KMS-11 (cell line): ENCODE measurements at regions not wholly inside any gene's neighbourhood (a gene's known extent, or its start where the extent isn't known, plus 50 kb on each side); places are given as distances from the start of the nearest gene placed in this dataset.
"Not testable (repeated sequence)": the region's sequence is repeated elsewhere in the genome, so short reads cannot be mapped to it uniquely, and the experiment has no call there.

Experiments used
- H2AFZ ChIP-seq: fragments of 200-600 bp; sonication (generic); 2 replicates; pipeline ENCODE4 v1.6.1; 2016; ENCODE audit warnings: antibody characterized with exemption, mixed run types, low read depth
- H3K27ac ChIP-seq: fragments of 200-600 bp; sonication (generic); 2 replicates; pipeline ENCODE4 v1.6.1; 2016; ENCODE audit warnings: mild to moderate bottlenecking, mixed run types
- H3K27me3 ChIP-seq: fragments of 200-600 bp; sonication (generic); 2 replicates; pipeline ENCODE4 v1.6.1; 2017; ENCODE audit warnings: mild to moderate bottlenecking, low read depth, mixed run types, moderate library complexity; ENCODE audit not compliant: insufficient read depth
- H3K36me3 ChIP-seq: fragments of 200-600 bp; sonication (generic); 2 replicates; pipeline ENCODE4 v1.6.1; 2017; ENCODE audit warnings: mild to moderate bottlenecking, mixed run types; ENCODE audit not compliant: insufficient read depth
- H3K4me1 ChIP-seq: fragments of 200-600 bp; sonication (generic); 2 replicates; pipeline ENCODE4 v1.6.1; 2016; ENCODE audit warnings: mild to moderate bottlenecking, low read depth, mixed run types; ENCODE audit not compliant: poor library complexity, severe bottlenecking
- H3K4me2 ChIP-seq: fragments of 200-600 bp; sonication (generic); 2 replicates; pipeline ENCODE4 v1.7.0; 2016; ENCODE audit warnings: mild to moderate bottlenecking, mixed run types
- H3K4me3 ChIP-seq: fragments of 200-600 bp; sonication (generic); IDR thresholded peaks from 2 replicates; pipeline ENCODE4 v1.6.1; 2017; ENCODE audit warnings: low read depth, low read length, mixed read lengths; ENCODE audit not compliant: insufficient read depth
- H3K79me2 ChIP-seq: fragments of 200-600 bp; sonication (generic); 2 replicates; pipeline ENCODE4 v1.6.1; 2016; ENCODE audit warnings: low read depth, mixed run types; ENCODE audit not compliant: insufficient read depth
- H3K9ac ChIP-seq: fragments of 200-600 bp; sonication (generic); 2 replicates; pipeline ENCODE4 v1.6.1; 2016; ENCODE audit warnings: mild to moderate bottlenecking, mixed run types
- H4K20me1 ChIP-seq: fragments of 200-600 bp; sonication (generic); 2 replicates; pipeline ENCODE4 v1.6.1; 2016; ENCODE audit warnings: mild to moderate bottlenecking, mixed run types; ENCODE audit not compliant: insufficient read depth
- TF ChIP-seq, protein P1 (sequence below): fragments of 200-600 bp; sonication (generic); conservative IDR thresholded peaks from 2 replicates; pipeline ENCODE4 v1.6.1; 2017; ENCODE audit warnings: low read depth, mild to moderate bottlenecking, antibody characterized with exemption, low read length, moderate library complexity, mixed read lengths

DNA sequence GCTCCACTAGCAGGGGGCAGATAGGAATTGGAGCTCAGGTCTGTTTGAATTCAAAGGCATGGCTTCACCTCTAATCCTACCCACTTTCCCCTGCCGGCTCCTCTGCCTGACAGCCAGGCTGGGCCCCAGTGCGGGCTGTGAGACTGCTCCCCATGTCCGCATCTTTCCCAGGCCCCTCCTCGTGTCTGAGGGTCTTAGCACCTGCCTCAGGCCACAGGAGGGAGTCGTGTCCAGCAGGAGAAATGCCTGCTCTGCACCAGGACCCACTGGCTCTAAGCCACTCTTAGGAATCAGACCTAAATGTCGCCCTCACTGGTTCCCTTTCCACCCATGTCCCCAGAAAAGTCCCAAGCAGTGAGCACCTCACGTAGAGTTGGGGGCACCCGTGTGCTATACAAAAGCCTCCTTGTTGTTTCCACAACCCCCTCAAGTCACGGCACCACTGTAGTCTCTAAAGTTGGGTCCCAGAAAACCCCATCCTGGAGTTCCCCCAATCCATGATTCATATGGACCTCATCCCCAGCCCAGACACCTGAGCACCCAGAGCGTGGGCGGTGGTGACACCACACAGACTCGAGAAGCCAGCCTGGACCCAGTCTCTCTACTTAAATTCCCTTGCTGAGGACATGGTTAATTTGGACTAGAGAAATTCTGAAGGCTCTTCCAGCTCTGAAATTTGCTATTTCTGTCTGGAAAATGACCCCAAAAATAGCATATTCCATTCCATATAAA is 466.4 kb upstream of the ZMIZ1 start:
- Histone ChIP-seq H3K36me3 (no peaks in the 10 kb centered on the region), H3K4me1 (no peaks in the 10 kb centered on the region), H3K27me3 (no peaks in the 10 kb centered on the region), H3K27ac (no peak overlapping the region), H3K4me2 (no peak overlapping the region), H2AFZ (no peak overlapping the region), H3K4me3 (no peak overlapping the region), H3K9ac (no peak overlapping the region), H4K20me1 (no peaks in the 10 kb centered on the region), H3K79me2 (no peaks in the 10 kb centered on the region)
- TF ChIP-seq, protein P1, sequence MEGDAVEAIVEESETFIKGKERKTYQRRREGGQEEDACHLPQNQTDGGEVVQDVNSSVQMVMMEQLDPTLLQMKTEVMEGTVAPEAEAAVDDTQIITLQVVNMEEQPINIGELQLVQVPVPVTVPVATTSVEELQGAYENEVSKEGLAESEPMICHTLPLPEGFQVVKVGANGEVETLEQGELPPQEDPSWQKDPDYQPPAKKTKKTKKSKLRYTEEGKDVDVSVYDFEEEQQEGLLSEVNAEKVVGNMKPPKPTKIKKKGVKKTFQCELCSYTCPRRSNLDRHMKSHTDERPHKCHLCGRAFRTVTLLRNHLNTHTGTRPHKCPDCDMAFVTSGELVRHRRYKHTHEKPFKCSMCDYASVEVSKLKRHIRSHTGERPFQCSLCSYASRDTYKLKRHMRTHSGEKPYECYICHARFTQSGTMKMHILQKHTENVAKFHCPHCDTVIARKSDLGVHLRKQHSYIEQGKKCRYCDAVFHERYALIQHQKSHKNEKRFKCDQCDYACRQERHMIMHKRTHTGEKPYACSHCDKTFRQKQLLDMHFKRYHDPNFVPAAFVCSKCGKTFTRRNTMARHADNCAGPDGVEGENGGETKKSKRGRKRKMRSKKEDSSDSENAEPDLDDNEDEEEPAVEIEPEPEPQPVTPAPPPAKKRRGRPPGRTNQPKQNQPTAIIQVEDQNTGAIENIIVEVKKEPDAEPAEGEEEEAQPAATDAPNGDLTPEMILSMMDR, result no peak

DNA sequence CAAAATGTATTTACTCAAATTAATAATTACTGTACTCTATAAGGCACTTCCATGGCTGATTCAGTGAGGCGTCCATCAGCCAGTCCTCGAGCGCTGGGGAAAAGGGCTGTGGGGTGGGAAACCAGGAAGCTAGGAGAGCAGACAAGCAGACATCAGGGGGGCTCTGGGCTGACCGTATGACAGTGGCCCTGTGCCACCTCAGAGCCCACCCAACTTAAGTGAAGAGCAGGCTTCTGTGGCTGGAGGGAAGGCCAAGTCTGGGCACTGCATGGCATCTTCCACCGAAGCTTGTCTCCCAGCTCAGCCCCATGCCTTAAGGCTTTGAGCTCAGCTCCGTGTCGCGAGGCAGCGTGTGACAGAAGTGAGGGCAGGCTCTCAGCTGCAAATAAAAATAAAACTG is 464.5 kb upstream of the ZMIZ1 start:
- Histone ChIP-seq H3K79me2 (no peaks in the 10 kb centered on the region), H3K4me3 (no peak overlapping the region), H3K4me1 (no peaks in the 10 kb centered on the region), H4K20me1 (no peaks in the 10 kb centered on the region), H3K4me2 (no peak overlapping the region), H3K27ac (no peak overlapping the region), H3K27me3 (no peaks in the 10 kb centered on the region), H3K9ac (no peak overlapping the region), H2AFZ (no peak overlapping the region), H3K36me3 (no peaks in the 10 kb centered on the region)
- TF ChIP-seq, protein P1, result no peak

DNA sequence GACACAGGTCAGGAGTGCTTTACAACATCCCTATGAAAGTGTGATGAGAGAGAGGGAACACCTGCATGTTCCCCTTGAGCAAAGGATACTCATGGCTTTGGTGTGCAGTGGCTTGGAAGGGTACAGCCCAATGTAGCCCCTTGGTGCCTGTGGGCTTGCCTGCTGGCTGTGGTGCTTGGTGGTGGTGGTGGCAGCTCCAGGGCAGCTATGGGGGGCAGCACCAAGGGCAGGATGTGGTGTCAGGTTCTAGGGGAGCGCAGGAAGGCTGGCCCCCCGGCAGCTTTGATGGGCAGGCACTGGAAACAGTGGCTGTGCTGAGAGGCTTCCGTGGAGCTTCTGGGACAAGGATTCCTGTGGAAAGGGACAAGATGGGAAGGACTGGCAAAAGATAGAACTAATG is 464.0 kb upstream of the ZMIZ1 start:
- H3K79me2 ChIP-seq, result no peaks in the 10 kb centered on the region
- no peaks in the 10 kb centered on the region for H4K20me1 ChIP-seq
- TF ChIP-seq, protein P1, result no peak
- H2AFZ ChIP-seq, result no peak overlapping the region
- no peaks in the 10 kb centered on the region for H3K4me1 ChIP-seq
- H3K4me3 ChIP-seq, result no peak overlapping the region
- H3K27ac ChIP-seq, result no peak overlapping the region
- no peaks in the 10 kb centered on the region for H3K27me3 ChIP-seq
- H3K36me3 ChIP-seq, result no peaks in the 10 kb centered on the region
- H3K9ac ChIP-seq, result no peak overlapping the region
- no peak overlapping the region for H3K4me2 ChIP-seq

GRCh38 chr10:78605800-78606350 is 462.9 kb upstream of the ZMIZ1 start:
- H3K27ac ChIP-seq, result no peak overlapping the region
- no peaks in the 10 kb centered on the region for H3K36me3 ChIP-seq
- no peak overlapping the region for H3K4me3 ChIP-seq
- TF ChIP-seq, protein P1, result no peak
- no peaks in the 10 kb centered on the region for H4K20me1 ChIP-seq
- no peak overlapping the region for H3K9ac ChIP-seq
- H3K4me1 ChIP-seq, result no peaks in the 10 kb centered on the region
- no peak overlapping the region for H3K4me2 ChIP-seq
- no peaks in the 10 kb centered on the region for H3K79me2 ChIP-seq
- H3K27me3 ChIP-seq, result no peaks in the 10 kb centered on the region
- H2AFZ ChIP-seq, result no peak overlapping the region

DNA sequence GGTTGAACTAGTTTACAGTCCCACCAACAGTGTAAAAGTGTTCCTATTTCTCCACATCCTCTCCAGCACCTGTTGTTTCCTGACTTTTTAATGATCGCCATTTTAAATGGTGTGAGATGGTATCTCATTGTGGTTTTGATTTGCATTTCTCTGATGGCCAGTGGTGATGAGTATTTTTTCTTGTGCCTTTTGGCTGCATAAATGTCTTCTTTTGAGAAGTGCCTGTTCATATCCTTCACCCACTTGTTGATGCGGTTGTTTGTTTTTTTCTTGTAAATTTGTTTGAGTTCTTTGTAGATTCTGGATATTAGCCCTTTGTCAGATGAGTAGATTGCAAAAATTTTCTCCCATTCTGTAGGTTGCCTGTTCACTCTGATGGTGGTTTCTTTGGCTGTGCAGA is 462.0 kb upstream of the ZMIZ1 start:
- H3K79me2 ChIP-seq, H3K4me3 ChIP-seq, H3K4me1 ChIP-seq, H3K27me3 ChIP-seq, H3K4me2 ChIP-seq, H4K20me1 ChIP-seq, H3K36me3 ChIP-seq, H3K27ac ChIP-seq, H2AFZ ChIP-seq, H3K9ac ChIP-seq: not testable (repeated sequence)
